AG10803 (cell line): ENCODE measurements at regions not wholly inside any gene's neighbourhood (a gene's known extent, or its start where the extent isn't known, plus 50 kb on each side); places are given as distances from the start of the nearest gene placed in this dataset.

Experiments
- DNase-seq: peaks from one replicate; pipeline ENCODE4 v3.0.0; 2010; ENCODE audit warnings: low read depth
- H3K4me3 ChIP-seq: 2 replicates; pipeline ENCODE4 v1.5.1; 2011; ENCODE audit warnings: mild to moderate bottlenecking, low read length, control low read depth
- CTCF ChIP-seq: conservative IDR thresholded peaks from 2 replicates; pipeline ENCODE4 v1.5.1; 2011; ENCODE audit warnings: mild to moderate bottlenecking, low read length, control low read depth, inconsistent platforms

- H3K4me3 ChIP-seq, result no peak overlapping the region
- DNase-seq, result no peak
- TF ChIP-seq CTCF, result no peak
Observed at GRCh38 chr13:92976657-92977056, 249.9 kb upstream of the GPC6 start.

- no peak overlapping the region for H3K4me3 ChIP-seq
- TF ChIP-seq CTCF, result no peak
- no peak for DNase-seq
Observed at GRCh38 chr13:92984151-92984550, 242.5 kb upstream of the GPC6 start.

- no peak for DNase-seq
- H3K4me3 ChIP-seq, result no peak overlapping the region
- TF ChIP-seq CTCF, result no peak
Observed at GRCh38 chr13:92989301-92989700, 237.3 kb upstream of the GPC6 start.

- DNase-seq, result peak; percentile 9
- no peak overlapping the region for H3K4me3 ChIP-seq
- TF ChIP-seq CTCF, result no peak
Observed at GRCh38 chr13:92991692-92992091, 234.9 kb upstream of the GPC6 start.

- DNase-seq, result no peak
- no peak for TF ChIP-seq CTCF
- H3K4me3 ChIP-seq, result no peak overlapping the region
Observed at GRCh38 chr13:92994056-92994455, 232.6 kb upstream of the GPC6 start.

GRCh38 chr13:93001866-93002461 lies 224.6 kb upstream of the GPC6 start:
- peak; percentile 40 for DNase-seq

More at GRCh38 chr13:93001866-93002461, 224.6 kb upstream of the GPC6 start:
- H3K4me3 ChIP-seq, result no peak overlapping the region
- TF ChIP-seq CTCF, result no peak
